ENCODE measurements at regions not wholly inside any gene's neighbourhood (a gene's known extent, or its start where the extent isn't known, plus 50 kb on each side); places are given as distances from the start of the nearest gene placed in this dataset.

GRCh38 chr14:80352471-80352870, 141.2 kb upstream of the DIO2 start:
- Histone ChIP-seq H3F3A (ENCODE audit: insufficient read depth) (no peaks in the 10 kb centered on the region), H4K20me1 (ENCODE audit: low read depth, low read length) (no peaks in the 10 kb centered on the region), H3K36me3 (ENCODE audit: low read length) (no peaks in the 10 kb centered on the region), H3K4me2 (ENCODE audit: low read depth, low read length, poor library complexity, severe bottlenecking) (no peak overlapping the region), H3K79me2 (ENCODE audit: insufficient read depth, low read length) (no peaks in the 10 kb centered on the region), H3K9me3 (ENCODE audit: insufficient read depth, low read length) (no peaks in the 10 kb centered on the region), H2AFZ (ENCODE audit: low read depth, low read length, severe bottlenecking) (no peak overlapping the region), H3K9ac (ENCODE audit: low read length) (no peak overlapping the region), H3K4me3 (ENCODE audit: insufficient read depth, low read length, poor library complexity, severe bottlenecking) (no peak overlapping the region), H3K27ac (ENCODE audit: low read depth, low read length) (no peak overlapping the region), H3K27me3 (ENCODE audit: low read length) (no peaks in the 10 kb centered on the region), H3K9me2 (replicated peaks; ENCODE audit: insufficient read depth, low read length) (no peaks in the 10 kb centered on the region)
- TF ChIP-seq CTCF (IDR thresholded peaks at IDR 0.05; ENCODE audit: insufficient read depth, low read length, poor library complexity, severe bottlenecking) (no peak), EZH2phosphoT487 (conservative IDR thresholded peaks at IDR 0.05; ENCODE audit: low read length) (no peak)

- H3K27me3 ChIP-seq (ENCODE audit: low read length) = no peaks in the 10 kb centered on the region
- H4K20me1 ChIP-seq (ENCODE audit: low read depth, low read length) = no peaks in the 10 kb centered on the region
- no peak overlapping the region for H3K9ac ChIP-seq (ENCODE audit: low read length)
- H3K36me3 ChIP-seq (ENCODE audit: low read length) = no peaks in the 10 kb centered on the region
- TF ChIP-seq CTCF (IDR thresholded peaks at IDR 0.05; ENCODE audit: insufficient read depth, low read length, poor library complexity, severe bottlenecking) = no peak
- TF ChIP-seq EZH2phosphoT487 (conservative IDR thresholded peaks at IDR 0.05; ENCODE audit: low read length) = no peak
- H3K9me3 ChIP-seq (ENCODE audit: insufficient read depth, low read length) = no peaks in the 10 kb centered on the region
- no peak overlapping the region for H2AFZ ChIP-seq (ENCODE audit: low read depth, low read length, severe bottlenecking)
- H3K4me2 ChIP-seq (ENCODE audit: low read depth, low read length, poor library complexity, severe bottlenecking) = no peak overlapping the region
- H3K9me2 ChIP-seq (replicated peaks; ENCODE audit: insufficient read depth, low read length) = no peaks in the 10 kb centered on the region
- no peaks in the 10 kb centered on the region for H3K79me2 ChIP-seq (ENCODE audit: insufficient read depth, low read length)
- no peaks in the 10 kb centered on the region for H3F3A ChIP-seq (ENCODE audit: insufficient read depth)
- no peak overlapping the region for H3K27ac ChIP-seq (ENCODE audit: low read depth, low read length)
- H3K4me3 ChIP-seq (ENCODE audit: insufficient read depth, low read length, poor library complexity, severe bottlenecking) = no peak overlapping the region
Measured at GRCh38 chr14:80350707-80351106, 139.4 kb upstream of the DIO2 start.

- no peaks in the 10 kb centered on the region for H3F3A ChIP-seq (ENCODE audit: insufficient read depth)
Measured at GRCh38 chr14:80346395-80346794, 135.1 kb upstream of the DIO2 start.

More at GRCh38 chr14:80346395-80346794, 135.1 kb upstream of the DIO2 start:
- H3K36me3 ChIP-seq (ENCODE audit: low read length) = no peaks in the 10 kb centered on the region
- TF ChIP-seq CTCF (IDR thresholded peaks at IDR 0.05; ENCODE audit: insufficient read depth, low read length, poor library complexity, severe bottlenecking) (no peak), EZH2phosphoT487 (conservative IDR thresholded peaks at IDR 0.05; ENCODE audit: low read length) (no peak)
- H2AFZ ChIP-seq (ENCODE audit: low read depth, low read length, severe bottlenecking) = no peak overlapping the region
- no peaks in the 10 kb centered on the region for H3K9me2 ChIP-seq (replicated peaks; ENCODE audit: insufficient read depth, low read length)
- H3K27me3 ChIP-seq (ENCODE audit: low read length) = no peaks in the 10 kb centered on the region
- H3K9me3 ChIP-seq (ENCODE audit: insufficient read depth, low read length) = no peaks in the 10 kb centered on the region
- no peak overlapping the region for H3K27ac ChIP-seq (ENCODE audit: low read depth, low read length)
- no peak overlapping the region for H3K4me2 ChIP-seq (ENCODE audit: low read depth, low read length, poor library complexity, severe bottlenecking)
- no peak overlapping the region for H3K4me3 ChIP-seq (ENCODE audit: insufficient read depth, low read length, poor library complexity, severe bottlenecking)
- no peak overlapping the region for H3K9ac ChIP-seq (ENCODE audit: low read length)
- H4K20me1 ChIP-seq (ENCODE audit: low read depth, low read length) = no peaks in the 10 kb centered on the region
- no peaks in the 10 kb centered on the region for H3K79me2 ChIP-seq (ENCODE audit: insufficient read depth, low read length)
